ENCODE measurements at regions not wholly inside any gene's neighbourhood (a gene's known extent, or its start where the extent isn't known, plus 50 kb on each side); places are given as distances from the start of the nearest gene placed in this dataset.

- H3K4me1 ChIP-seq (replicated peaks in 1 of 2) = no peaks in the 10 kb centered on the region
- H3K4me3 ChIP-seq = no peak overlapping the region
- no peak for DNase-seq
- no peaks in the 10 kb centered on the region for H3K36me3 ChIP-seq (replicated peaks in 1 of 2)
- whole genome bisulfite sequencing, 4 donors = 86 to 95% (median 92%) methylated on average over 6 of the region's 6 CpGs
- no peaks in the 10 kb centered on the region for H3K27me3 ChIP-seq
- TF ChIP-seq CTCF (IDR thresholded peaks at IDR 0.05) (no peak), POLR2A (IDR thresholded peaks at IDR 0.05) (no peak)
- no peaks in the 10 kb centered on the region for H3K9me3 ChIP-seq (replicated peaks in 1 of 3)
- H3K27ac ChIP-seq = no peak overlapping the region
- intact Hi-C loops (cut with DNase I) = no loop called here
These were observed 66.0 kb upstream of the TMCC3 start for GRCh38 chr12:94716339-94716738.

GRCh38 chr12:94714378-94715114 is 64.2 kb upstream of the TMCC3 start:
- no peak for TF ChIP-seq CTCF (IDR thresholded peaks at IDR 0.05)
- TF ChIP-seq POLR2A (IDR thresholded peaks at IDR 0.05) = no peak
- Histone ChIP-seq H3K27me3 (no peaks in the 10 kb centered on the region), H3K9me3 (replicated peaks in 1 of 3) (no peaks in the 10 kb centered on the region), H3K4me1 (replicated peaks in 1 of 2) (no peaks in the 10 kb centered on the region), H3K36me3 (replicated peaks in 1 of 2) (no peaks in the 10 kb centered on the region), H3K27ac (no peak overlapping the region), H3K4me3 (no peak overlapping the region)
- intact Hi-C loops (cut with DNase I) = no loop called here
- DNase-seq = peak in 1 of 7 donors; percentile 86
- 76 to 81% (median 80%) methylated on average over 6 of the region's 6 CpGs for WGBS, 4 donors

- intact Hi-C loops (cut with DNase I) = no loop called here
These were observed 62.6 kb upstream of the TMCC3 start for GRCh38 chr12:94712815-94713515.

More at GRCh38 chr12:94712815-94713515, 62.6 kb upstream of the TMCC3 start:
- TF ChIP-seq POLR2A (IDR thresholded peaks at IDR 0.05) (no peak), CTCF (IDR thresholded peaks at IDR 0.05) (no peak)
- Histone ChIP-seq H3K27ac (no peak overlapping the region), H3K27me3 (no peaks in the 10 kb centered on the region), H3K4me3 (no peak overlapping the region), H3K9me3 (replicated peaks in 1 of 3) (no peaks in the 10 kb centered on the region), H3K36me3 (replicated peaks in 1 of 2) (no peaks in the 10 kb centered on the region), H3K4me1 (replicated peaks in 1 of 2) (peaks cover 9 to 13% of the 10 kb centered on the region in 2 donors)
- WGBS, 4 donors = 88 to 91% (median 90%) methylated on average over 7 of the region's 7 CpGs
- DNase-seq = no peak
